Neuronal stem cell (in vitro differentiated cells): ENCODE measurements at regions not wholly inside any gene's neighbourhood (a gene's known extent, or its start where the extent isn't known, plus 50 kb on each side); places are given as distances from the start of the nearest gene placed in this dataset.
A peak's percentile ranks its signal among the peaks of the same experiment; 100 is the strongest.

Experiments used
- DNase-seq: peaks from one replicate; pipeline ENCODE4 v3.0.0-alpha.2; 2013; ENCODE audit warnings: low spot score
- H2AFZ ChIP-seq: one replicate; pipeline ENCODE4 v1.6.1; 2013; ENCODE audit warnings: mild to moderate bottlenecking, low read length, inconsistent platforms
- H2AK5ac ChIP-seq: 2 replicates; pipeline ENCODE4 v1.6.1; 2013; ENCODE audit warnings: low read depth, mild to moderate bottlenecking, inconsistent platforms, low read length, moderate library complexity, mixed read lengths
- H2BK120ac ChIP-seq: 2 replicates; pipeline ENCODE4 v1.6.1; 2013; ENCODE audit warnings: low read depth, mild to moderate bottlenecking, inconsistent platforms, low read length, moderate library complexity, mixed read lengths
- H2BK12ac ChIP-seq: one replicate; pipeline ENCODE4 v1.6.1; 2013; ENCODE audit warnings: low read length, inconsistent platforms
- H2BK15ac ChIP-seq: 2 replicates; pipeline ENCODE4 v1.6.1; 2013; ENCODE audit warnings: mild to moderate bottlenecking, low read length, inconsistent platforms, mixed read lengths
- H2BK5ac ChIP-seq: one replicate; pipeline ENCODE4 v1.6.1; 2013; ENCODE audit warnings: inconsistent platforms, mild to moderate bottlenecking, low read length, moderate library complexity
- H3K14ac ChIP-seq: one replicate; pipeline ENCODE4 v1.6.1; 2013; ENCODE audit warnings: low read length, inconsistent platforms
- H3K18ac ChIP-seq: 2 replicates; pipeline ENCODE4 v1.6.1; 2013; ENCODE audit warnings: low read length, inconsistent platforms
- H3K23ac ChIP-seq: 2 replicates; pipeline ENCODE4 v1.6.1; 2013; ENCODE audit warnings: low read depth, mild to moderate bottlenecking, mixed read lengths, low read length, inconsistent platforms; ENCODE audit not compliant: poor library complexity
- H3K27ac ChIP-seq: replicated peaks from 3 replicates; pipeline ENCODE4 v1.5.1; 2013; ENCODE audit warnings: low read length, inconsistent platforms
- H3K27me3 ChIP-seq, 3 experiments: 2 replicates each; pipeline ENCODE4 v1.6.1; 2013; ENCODE audit warnings: low read length in 3 of 3, mild to moderate bottlenecking in 2 of 3, inconsistent platforms in 1 of 3, low read depth in 1 of 3, mixed read lengths in 1 of 3, moderate library complexity in 1 of 3; ENCODE audit not compliant: control insufficient read depth in 3 of 3, insufficient read depth in 3 of 3
- H3K36me3 ChIP-seq, 2 donors: replicated peaks in 1 of 2; 2 replicates each; pipeline ENCODE4 v1.6.1; 2013; ENCODE audit warnings: low read length in 2 of 2; ENCODE audit not compliant: control insufficient read depth in 2 of 2, insufficient read depth in 2 of 2
- H3K4ac ChIP-seq: 2 replicates; pipeline ENCODE4 v1.6.1; 2013; ENCODE audit warnings: inconsistent platforms, mild to moderate bottlenecking, low read length, moderate library complexity
- H3K4me1 ChIP-seq, 2 donors: 1 replicate in 1 of 2; 2 replicates in 1 of 2; pipeline ENCODE4 v1.6.1; 2013; ENCODE audit warnings: low read length in 2 of 2, low read depth in 1 of 2; ENCODE audit not compliant: control insufficient read depth in 2 of 2, insufficient read depth in 1 of 2
- H3K4me2 ChIP-seq: one replicate; pipeline ENCODE4 v1.6.1; 2013; ENCODE audit warnings: mild to moderate bottlenecking, low read length, inconsistent platforms; ENCODE audit not compliant: insufficient read depth, poor library complexity, severe bottlenecking
- H3K4me3 ChIP-seq, 2 donors: 2 replicates each; pipeline ENCODE4 v1.5.1; 2013; ENCODE audit warnings: low read length in 2 of 2, mild to moderate bottlenecking in 2 of 2, inconsistent platforms in 1 of 2, moderate library complexity in 1 of 2
- H3K79me1 ChIP-seq: one replicate; pipeline ENCODE4 v1.6.1; 2013; ENCODE audit warnings: low read depth, mild to moderate bottlenecking, inconsistent platforms, low read length, moderate library complexity
- H3K9ac ChIP-seq: one replicate; pipeline ENCODE4 v1.6.1; 2013; ENCODE audit warnings: mild to moderate bottlenecking, low read depth, low read length, inconsistent platforms; ENCODE audit not compliant: poor library complexity
- H3K9me3 ChIP-seq, 2 donors: replicated peaks in 1 of 2; 2 replicates each; pipeline versions ENCODE3 to v1.6.1; 2013; ENCODE audit warnings: low read length in 2 of 2, mild to moderate bottlenecking in 2 of 2, inconsistent platforms in 1 of 2, low read depth in 1 of 2, mixed read lengths in 1 of 2, moderate library complexity in 1 of 2; ENCODE audit not compliant: control insufficient read depth in 2 of 2, insufficient read depth in 1 of 2
- H4K8ac ChIP-seq: one replicate; pipeline ENCODE4 v1.6.1; 2013; ENCODE audit warnings: low read depth, mild to moderate bottlenecking, inconsistent platforms, low read length, moderate library complexity
- H4K91ac ChIP-seq: one replicate; pipeline ENCODE4 v1.6.1; 2013; ENCODE audit warnings: low read length, low read depth, mild to moderate bottlenecking, inconsistent platforms; ENCODE audit not compliant: poor library complexity
- whole genome bisulfite sequencing, 2 donors: extraction: QIAGEN DNeasy Blood & Tissue Kit; methylation state at CpG; one replicate each; pipeline ENCODE4 v1.1.7; 2013; ENCODE audit warnings: missing lambda C conversion rate in 2 of 2, mixed read lengths in 1 of 2; ENCODE audit not compliant: insufficient read length in 2 of 2, insufficient replicate concordance in 1 of 2; ENCODE audit errors: extremely low coverage in 2 of 2; 5-methylcytosine and 5-hydroxymethylcytosine counted together

GRCh38 chr2:239479471-239479870 is 78.7 kb upstream of the HDAC4 start:
- H4K91ac ChIP-seq = no peak overlapping the region
- H2AK5ac ChIP-seq = peak overlapping the region; percentile 73
- H3K4me1 ChIP-seq = peaks cover 0 to 2% of the 10 kb centered on the region in 2 donors
- no peaks in the 10 kb centered on the region for H3K79me1 ChIP-seq
- H3K4me3 ChIP-seq = no peak overlapping the region
- H2AFZ ChIP-seq = no peak overlapping the region
- no peak overlapping the region for H3K14ac ChIP-seq
- H3K9ac ChIP-seq = no peak overlapping the region
- H3K4me2 ChIP-seq = no peak overlapping the region
- no peak overlapping the region for H4K8ac ChIP-seq
- H3K23ac ChIP-seq = no peak overlapping the region
- WGBS, 2 donors = no CpG with 5 or more reads among the region's 5 CpGs
- H3K27me3 ChIP-seq = peaks cover 0 to 4% (median 0%) of the 10 kb centered on the region in 3 experiments
- no peak overlapping the region for H2BK12ac ChIP-seq
- H3K27ac ChIP-seq = no peak overlapping the region
- H3K9me3 ChIP-seq = no peaks in the 10 kb centered on the region
- peak overlapping the region; percentile 36 for H3K18ac ChIP-seq
- H2BK15ac ChIP-seq = no peak overlapping the region
- no peak for DNase-seq
- no peaks in the 10 kb centered on the region for H3K36me3 ChIP-seq
- no peak overlapping the region for H2BK120ac ChIP-seq
- no peak overlapping the region for H2BK5ac ChIP-seq
- peak overlapping the region; percentile 17 for H3K4ac ChIP-seq

GRCh38 chr2:239477591-239477990 is 76.8 kb upstream of the HDAC4 start:
- Histone ChIP-seq H3K18ac (no peak overlapping the region), H4K91ac (no peak overlapping the region), H3K9me3 (no peaks in the 10 kb centered on the region), H2BK5ac (no peak overlapping the region), H3K27me3 (no peaks in the 10 kb centered on the region), H2BK15ac (no peak overlapping the region), H2BK12ac (no peak overlapping the region), H4K8ac (no peak overlapping the region), H3K4me1 (no peaks in the 10 kb centered on the region), H3K4ac (no peak overlapping the region), H3K4me2 (no peak overlapping the region), H2BK120ac (no peak overlapping the region), H3K23ac (no peak overlapping the region), H3K4me3 (no peak overlapping the region), H3K9ac (peak overlapping the region; percentile 4), H3K36me3 (no peaks in the 10 kb centered on the region), H3K27ac (no peak overlapping the region), H2AFZ (no peak overlapping the region), H3K79me1 (no peaks in the 10 kb centered on the region), H3K14ac (no peak overlapping the region), H2AK5ac (no peak overlapping the region)
- no peak for DNase-seq
- no CpG with 5 or more reads among the region's 19 CpGs for WGBS, 2 donors

- Histone ChIP-seq H4K91ac (no peak overlapping the region), H3K14ac (no peak overlapping the region), H3K4me2 (no peak overlapping the region), H2AFZ (no peak overlapping the region), H2AK5ac (no peak overlapping the region), H3K79me1 (no peaks in the 10 kb centered on the region), H3K36me3 (no peaks in the 10 kb centered on the region), H3K9ac (no peak overlapping the region), H3K27me3 (no peaks in the 10 kb centered on the region), H2BK5ac (no peak overlapping the region), H3K4me1 (no peaks in the 10 kb centered on the region), H3K4me3 (no peak overlapping the region), H2BK120ac (no peak overlapping the region), H2BK12ac (no peak overlapping the region), H2BK15ac (no peak overlapping the region), H3K4ac (no peak overlapping the region), H3K27ac (no peak overlapping the region), H3K9me3 (no peaks in the 10 kb centered on the region), H3K23ac (no peak overlapping the region), H3K18ac (no peak overlapping the region), H4K8ac (no peak overlapping the region)
- no CpG with 5 or more reads among the region's 25 CpGs for WGBS, 2 donors
- DNase-seq = no peak
These were observed 76.2 kb upstream of the HDAC4 start for GRCh38 chr2:239476757-239477585.

GRCh38 chr2:239476029-239476756 is 75.4 kb upstream of the HDAC4 start:
- no peaks in the 10 kb centered on the region for H3K36me3 ChIP-seq
- H2AK5ac ChIP-seq = no peak overlapping the region
- no peaks in the 10 kb centered on the region for H3K79me1 ChIP-seq
- no peak overlapping the region for H3K4me3 ChIP-seq
- H2BK12ac ChIP-seq = no peak overlapping the region
- no peak overlapping the region for H2BK15ac ChIP-seq
- H3K4me2 ChIP-seq = no peak overlapping the region
- no peak overlapping the region for H3K4ac ChIP-seq
- H3K9ac ChIP-seq = no peak overlapping the region
- DNase-seq = no peak
- H3K27ac ChIP-seq = no peak overlapping the region
- no CpG with 5 or more reads among the region's 14 CpGs for WGBS, 2 donors
- no peak overlapping the region for H3K18ac ChIP-seq
- H3K27me3 ChIP-seq = no peaks in the 10 kb centered on the region
- H3K23ac ChIP-seq = no peak overlapping the region
- H3K4me1 ChIP-seq = no peaks in the 10 kb centered on the region
- H2BK120ac ChIP-seq = no peak overlapping the region
- no peak overlapping the region for H3K14ac ChIP-seq
- H4K91ac ChIP-seq = no peak overlapping the region
- H2BK5ac ChIP-seq = no peak overlapping the region
- H4K8ac ChIP-seq = peak overlapping the region; percentile 57
- H3K9me3 ChIP-seq = no peaks in the 10 kb centered on the region
- no peak overlapping the region for H2AFZ ChIP-seq
